Medulla oblongata (tissue), 1 donor: ENCODE measurements at regions not wholly inside any gene's neighbourhood (a gene's known extent, or its start where the extent isn't known, plus 50 kb on each side); places are given as distances from the start of the nearest gene placed in this dataset.
"Not testable (repeated sequence)": the region's sequence is repeated elsewhere in the genome, so short reads cannot be mapped to it uniquely, and the experiment has no call there.

Experiments used
- DNase-seq: peaks from one replicate; pipeline ENCODE4 v3.0.0-alpha.2; 2015; ENCODE audit errors: extremely low spot score

DNA sequence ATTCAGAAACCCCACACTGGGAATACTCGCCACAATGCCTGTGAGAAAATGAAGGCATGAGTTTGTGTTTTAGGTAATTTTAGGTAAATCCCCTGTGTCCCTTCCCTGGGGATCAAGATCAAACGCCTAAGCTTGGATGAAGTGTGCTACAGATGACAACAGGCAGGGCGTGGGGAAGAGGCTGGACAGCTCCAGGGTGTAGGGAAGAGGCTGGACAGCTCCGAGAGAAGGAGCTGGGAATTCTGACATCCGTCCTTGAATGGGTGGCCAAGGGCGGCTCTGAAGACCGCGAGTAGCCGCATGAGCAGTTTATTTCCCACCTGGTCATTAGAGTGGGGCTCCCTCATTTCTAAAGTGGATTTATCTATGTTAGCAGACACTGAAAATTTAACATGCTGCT, 109.7 kb downstream of the RAMP3 start:
- no peak for DNase-seq

DNA sequence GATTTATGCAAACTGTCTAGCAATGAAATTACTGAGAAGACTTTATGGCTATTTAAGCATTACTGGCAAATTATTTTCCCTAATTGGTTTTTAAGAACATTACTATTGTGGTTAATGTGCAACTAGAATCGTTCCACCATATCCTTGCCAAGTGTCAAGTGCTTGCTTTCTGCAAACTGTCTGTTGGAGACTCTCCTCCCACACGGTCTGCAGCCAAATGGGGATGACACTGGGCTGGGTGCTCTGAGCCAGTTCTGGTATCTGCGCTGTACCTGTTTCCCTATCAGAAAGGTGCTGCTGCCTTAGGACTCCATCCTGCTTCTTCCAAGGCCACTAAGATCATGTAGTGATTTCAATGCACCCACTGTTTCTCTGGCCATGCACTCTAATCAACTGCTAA, 110.4 kb downstream of the RAMP3 start:
- DNase-seq, result no peak

DNA sequence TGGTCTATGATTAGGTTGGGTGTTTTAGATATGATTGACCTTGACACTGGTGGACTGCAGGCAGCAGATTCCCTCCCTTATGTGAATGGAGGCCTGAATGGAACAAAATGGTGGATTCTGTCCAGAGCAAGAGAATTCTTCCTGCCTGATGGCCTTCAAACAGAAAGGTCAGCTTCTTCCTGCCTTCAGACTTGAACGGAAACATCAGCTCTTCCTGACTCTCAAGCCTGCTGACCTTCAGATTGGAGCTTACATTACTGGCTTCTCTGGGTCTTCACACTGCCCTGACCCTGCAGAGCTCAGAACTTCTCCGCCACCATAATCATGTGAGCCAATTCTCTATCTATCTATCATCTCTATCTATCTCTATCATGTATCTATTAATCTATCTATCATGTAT, 111.6 kb downstream of the RAMP3 start:
- no peak for DNase-seq

DNA sequence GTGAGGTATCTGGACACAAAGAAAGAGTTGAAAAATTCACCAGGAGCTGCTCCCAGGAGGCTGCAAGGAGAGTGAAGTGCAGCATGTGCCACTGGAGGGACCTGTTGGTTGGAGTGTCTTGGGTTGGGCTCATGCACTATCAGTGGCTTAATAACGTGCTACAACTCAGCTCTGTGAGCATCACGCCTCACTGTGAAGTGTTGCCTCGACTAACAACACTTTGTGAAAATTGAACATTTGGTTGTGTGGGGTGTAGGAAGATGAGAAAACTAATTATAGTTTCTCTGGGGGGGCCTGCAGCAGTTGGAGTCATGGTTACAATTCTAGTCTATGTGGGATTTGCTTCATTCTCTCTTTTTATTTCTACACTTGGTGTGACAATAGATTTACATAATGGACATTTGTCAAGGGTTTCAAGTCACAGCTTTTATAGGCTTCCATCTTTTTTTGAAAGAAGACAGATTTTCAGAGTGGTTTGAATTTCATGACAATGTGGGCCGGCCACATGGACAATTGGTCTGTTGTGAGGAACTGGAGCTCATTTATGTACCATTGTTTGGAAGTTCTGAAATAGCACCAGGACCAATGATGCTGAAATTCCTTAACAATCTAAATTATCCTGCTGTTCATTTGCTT, 121.3 kb downstream of the RAMP3 start:
- peak; percentile 13 for DNase-seq

DNA sequence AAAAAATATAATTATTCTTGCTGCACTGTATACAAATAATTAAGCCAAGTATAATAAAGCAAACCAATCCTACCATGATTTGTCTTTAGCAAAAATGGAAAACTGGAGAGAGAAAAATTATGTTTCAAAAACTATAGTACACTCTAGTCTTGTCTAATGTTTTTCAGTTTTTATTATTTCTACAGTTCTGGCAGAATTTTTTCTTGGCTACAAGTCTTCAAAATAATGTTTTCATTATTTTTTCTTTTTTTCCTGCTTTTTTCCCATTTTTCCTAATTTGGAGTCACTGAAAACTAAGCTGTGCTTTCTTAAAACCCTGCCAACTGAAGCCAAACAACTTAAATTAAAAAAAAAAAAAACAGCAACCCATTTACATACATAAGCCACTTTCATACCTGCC, 132.0 kb downstream of the RAMP3 start:
- DNase-seq, result not testable (repeated sequence)

DNA sequence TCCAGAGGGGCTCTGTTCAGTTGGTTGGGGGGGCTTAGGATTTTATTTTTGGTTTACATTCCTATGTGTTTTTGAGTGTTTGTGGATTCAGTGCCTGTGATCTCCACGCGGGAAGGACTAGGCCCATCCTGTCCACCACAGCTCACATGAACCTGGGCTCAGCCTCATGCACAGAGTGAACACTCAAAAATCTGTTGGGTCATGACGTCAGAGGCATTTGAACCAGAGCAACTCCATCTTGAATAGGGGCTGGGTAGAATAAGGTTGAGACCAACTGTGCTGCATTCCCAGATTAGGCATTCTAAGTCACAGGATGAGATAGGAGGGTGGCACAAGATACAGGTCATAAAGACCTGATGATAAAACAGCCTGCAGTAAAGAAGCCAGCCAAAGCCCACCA, 133.3 kb downstream of the RAMP3 start:
- DNase-seq, result no peak

DNA sequence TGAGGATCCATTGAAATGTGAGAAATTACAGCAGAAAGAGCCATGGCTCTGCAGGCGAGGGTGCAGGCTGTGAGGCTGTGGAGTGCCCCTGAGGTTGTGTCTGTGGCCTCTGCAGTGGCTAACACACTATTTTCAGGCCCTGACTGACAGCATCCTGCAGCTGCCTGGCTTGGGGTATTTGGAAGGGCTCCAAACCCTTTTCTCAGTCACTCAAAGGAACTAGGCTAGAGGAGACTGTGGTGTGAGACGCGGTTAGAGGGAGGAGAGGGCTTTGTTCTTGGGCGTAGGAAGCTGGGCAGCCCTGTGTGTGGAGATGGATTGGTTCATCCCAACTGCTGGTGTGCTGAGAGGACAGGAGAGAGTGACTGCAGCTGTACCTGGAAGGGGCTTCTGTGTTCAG, 134.9 kb downstream of the RAMP3 start:
- no peak for DNase-seq

DNA sequence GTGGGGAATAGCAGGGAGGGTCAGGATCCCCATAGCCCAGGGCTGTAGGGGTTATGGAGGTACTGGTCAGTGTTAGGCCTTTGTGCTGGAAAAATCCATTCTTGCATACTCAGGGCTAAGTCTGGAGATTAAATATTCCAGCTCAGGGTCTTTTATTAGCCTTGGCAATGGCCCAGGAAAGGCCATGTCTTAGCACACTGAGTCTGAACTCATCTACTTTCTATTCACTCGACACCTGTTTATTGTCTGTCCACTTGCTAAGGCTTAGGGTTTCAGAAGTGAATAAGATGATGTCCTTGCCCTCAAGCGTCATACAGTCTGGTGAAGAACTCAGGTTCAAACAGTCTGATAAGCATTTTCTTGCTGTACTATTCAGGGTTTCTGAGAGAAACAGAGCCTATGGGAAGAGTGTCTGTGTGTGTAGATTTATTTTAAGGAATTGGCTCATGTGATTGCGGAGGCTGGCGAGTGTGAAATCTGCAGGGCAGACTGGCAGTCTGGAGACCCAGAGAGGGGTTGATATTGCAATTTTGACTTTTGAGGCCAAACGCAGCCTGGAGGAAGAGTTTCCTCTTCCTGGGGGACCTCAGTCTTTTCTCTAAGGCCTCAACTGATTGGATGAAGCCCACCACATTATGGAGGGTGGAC, 135.8 kb downstream of the RAMP3 start:
- no peak for DNase-seq

DNA sequence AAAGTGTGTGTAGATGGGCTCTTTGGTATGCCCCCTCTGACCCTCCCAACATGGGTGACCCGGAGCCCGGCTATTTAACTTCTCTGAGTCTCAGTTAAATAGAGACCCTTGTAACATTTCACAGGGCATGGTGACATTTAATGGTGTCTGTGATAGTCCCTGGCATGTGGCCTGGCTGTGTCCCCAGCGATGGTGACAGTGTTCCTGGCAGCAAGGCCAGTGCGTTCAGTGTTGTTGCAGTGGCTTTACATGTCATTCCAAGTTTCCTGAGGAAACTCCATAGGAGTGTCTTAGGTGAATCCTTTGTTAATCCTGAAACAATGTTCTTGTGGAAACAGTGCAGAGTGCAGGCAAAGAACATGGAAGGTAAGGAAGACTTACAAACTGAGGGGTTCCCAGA, 137.0 kb downstream of the RAMP3 start:
- DNase-seq, result no peak

DNA sequence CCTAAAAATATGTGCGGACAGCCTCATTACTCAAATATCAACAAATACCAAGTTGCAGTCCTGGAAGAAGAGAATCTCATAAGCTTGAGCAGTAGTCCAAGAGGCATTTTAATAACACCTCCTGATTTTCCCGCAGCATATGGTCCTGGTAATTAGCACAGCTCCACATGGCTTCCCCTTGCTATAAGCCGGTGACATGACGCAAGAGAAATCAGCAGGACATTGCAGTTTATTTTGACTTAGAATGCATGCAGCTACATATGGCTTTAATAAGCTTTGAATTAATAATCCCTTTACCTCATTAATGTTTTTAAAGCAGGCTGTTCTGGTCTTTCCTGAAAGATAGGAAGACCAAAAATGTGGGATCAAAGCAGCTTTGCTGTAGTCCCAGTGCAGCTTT, 137.6 kb downstream of the RAMP3 start:
- DNase-seq, result no peak

DNA sequence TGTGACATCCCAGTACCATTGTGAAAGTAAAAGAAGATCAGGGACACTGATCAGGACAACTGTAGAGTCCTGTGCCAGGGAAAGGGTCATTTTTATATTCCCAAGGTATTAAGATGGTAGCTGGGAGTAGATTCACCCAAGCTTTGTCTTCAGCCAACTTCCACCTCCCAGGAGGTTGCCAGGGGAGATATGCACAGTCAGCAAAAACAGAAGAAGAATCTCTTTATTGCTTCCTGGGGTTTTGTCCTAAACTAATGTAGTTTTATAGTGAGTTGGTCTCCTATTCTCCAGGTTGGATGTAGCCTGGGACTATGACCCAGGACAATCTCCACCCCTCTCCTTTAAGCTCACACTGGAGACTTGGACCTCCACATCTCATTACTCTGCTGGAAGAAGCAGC, 139.2 kb downstream of the RAMP3 start:
- no peak for DNase-seq

DNA sequence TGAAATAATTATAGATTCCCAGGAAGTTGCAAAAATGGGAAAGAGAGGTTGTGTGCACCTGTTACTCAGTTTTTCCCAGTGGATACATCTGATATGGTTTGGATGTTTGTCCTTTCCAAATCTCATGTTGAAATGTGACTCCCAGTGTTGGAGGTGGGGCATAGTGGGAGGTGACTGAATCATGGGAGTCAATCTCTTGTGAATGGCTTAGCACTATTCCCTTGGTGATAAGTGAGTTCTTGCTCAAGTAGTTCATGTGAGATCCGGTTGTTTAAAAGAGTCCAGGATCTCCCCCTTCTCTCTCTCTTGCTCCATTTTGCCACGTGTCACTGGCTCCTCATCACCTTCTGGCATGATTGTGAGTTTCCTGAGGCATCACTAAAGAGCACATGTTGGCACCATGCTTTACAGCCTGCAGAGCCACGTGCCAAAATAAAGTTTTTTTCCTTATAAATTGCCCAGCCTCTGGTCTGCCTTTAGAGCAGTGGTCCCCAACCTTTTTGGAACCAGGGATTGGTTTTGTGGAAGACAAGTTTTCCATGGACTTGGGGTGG, 149.2 kb downstream of the RAMP3 start:
- DNase-seq, result no peak

DNA sequence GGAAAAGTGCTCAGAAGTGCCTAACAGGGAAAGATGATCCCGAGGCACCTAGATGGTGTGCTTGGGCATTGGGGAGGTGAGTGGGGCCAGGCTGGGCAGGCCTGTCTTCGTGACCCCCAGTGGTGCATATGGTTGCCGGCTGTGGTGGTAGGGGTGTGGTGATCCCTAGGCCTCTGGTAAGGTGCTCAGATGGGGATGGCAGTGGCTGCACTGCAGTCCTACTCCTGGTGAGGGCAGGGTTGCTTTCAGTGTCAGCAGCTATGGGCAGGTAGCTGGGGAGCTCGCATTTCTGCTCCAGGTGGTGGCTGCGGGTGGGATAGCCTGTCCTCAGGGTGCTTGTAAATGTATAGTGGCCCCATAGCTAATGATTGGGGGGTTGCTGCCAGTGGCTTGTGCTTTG, 154.0 kb downstream of the RAMP3 start:
- no peak for DNase-seq

DNA sequence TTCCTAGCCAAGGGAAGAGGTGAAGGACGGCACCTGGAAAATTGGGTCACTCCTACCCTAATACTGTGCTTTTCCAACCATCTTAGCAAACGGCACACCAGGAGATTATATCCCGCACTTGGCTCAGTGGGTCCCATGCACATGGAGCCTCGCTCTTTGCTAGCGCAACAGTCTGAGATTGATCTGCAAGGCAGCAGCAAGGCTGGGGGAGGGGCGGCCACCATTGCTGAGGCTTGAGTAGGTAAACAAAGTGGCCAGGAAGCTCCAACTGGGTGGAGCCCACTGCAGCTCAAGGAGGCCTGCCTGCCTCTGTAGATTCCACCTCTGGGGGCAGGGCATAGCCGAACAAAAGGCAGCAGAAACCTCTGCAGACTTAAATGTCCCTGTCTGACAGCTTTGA, 157.9 kb downstream of the RAMP3 start:
- DNase-seq, result not testable (repeated sequence)

DNA sequence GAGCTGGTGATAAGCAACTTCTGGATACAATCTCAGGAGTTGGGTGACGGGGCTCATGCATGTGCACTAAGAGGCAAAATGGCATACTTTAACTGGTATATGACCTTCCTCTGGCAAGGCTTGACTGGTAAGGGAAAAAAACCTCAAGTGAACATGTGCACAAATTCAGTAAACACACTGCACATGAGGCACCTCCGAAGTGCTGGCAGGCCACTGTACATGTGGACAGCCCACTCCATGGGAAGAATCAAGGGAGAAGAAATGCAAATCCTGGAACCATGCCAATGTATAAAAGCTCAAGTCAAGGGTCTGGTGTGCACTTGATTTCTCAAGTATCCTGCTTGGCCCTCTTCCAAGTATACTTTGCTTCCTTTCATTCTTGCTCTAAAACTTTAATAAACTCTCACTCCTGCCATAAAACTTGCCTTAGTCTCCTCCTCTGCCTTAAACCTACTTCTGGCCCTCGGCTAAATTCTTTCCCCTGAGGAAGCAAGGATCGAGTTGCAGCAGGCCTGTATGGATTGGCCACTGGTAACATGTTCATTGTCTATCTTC, 167.2 kb downstream of the RAMP3 start:
- DNase-seq, result no peak

DNA sequence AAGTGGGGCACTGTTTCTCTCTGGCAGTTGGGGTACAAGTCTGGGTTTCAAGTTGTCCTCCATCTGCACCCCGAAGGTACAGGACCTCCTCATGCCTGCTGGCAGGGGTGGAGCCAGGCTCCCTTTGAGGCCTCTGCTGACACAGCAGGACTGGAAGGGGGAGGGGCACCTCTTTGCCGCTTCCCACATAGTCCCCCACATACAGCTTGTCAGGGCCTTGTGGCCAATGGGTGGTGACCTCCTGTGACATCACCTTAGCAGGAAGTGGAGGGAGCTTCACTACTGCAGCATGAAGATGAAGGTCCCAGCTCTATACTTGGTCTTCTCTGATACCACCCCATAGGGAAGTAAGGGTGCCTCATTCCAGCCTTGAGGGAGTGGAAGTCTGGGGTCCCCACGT, 167.8 kb downstream of the RAMP3 start:
- DNase-seq, result no peak

DNA sequence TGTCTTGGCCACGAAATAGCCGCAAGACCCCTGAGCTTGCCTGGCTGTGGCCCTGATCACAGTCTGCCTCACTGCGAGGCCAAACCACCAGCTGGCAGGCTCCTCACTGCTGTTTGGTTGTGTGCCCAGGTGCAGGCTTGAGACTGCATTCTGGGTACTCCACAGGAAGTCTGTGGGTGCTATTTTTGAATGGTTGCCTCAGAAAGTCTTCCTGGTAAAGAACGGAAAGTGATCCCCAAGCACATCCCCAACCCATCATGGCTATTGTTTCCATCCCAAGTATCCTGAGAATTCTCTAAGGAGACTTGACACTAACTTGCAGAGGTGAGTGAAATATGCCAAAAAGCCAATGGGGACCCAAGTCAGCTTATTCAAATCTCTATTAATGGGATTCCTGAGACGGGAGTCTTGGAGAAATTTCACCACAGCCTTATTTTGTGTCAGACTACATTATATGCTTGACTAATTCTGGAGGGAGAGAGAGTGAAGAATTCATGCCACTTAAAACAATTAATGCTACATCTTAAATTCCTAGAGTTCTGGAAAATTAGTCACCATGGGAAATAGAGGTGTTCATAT, 170.9 kb downstream of the RAMP3 start:
- DNase-seq, result no peak

DNA sequence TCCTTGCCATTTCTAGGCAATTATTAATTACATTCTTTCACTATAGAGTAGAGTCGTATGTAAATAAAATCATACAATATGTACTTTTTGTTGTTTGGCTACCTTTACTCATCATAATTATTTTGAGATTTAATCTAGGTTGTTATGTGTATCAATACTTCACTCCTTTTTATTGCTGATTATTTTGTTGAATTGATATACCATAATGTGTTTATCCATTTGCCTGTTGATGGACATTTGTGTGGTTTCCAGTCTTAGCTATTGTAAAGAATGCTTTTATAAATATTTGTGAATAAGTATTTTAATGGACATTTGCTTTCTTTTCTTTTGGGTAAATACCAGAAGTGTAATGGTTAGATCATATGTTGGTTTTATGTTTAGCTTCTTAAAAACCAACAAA, 174.0 kb downstream of the RAMP3 start:
- DNase-seq, result no peak

DNA sequence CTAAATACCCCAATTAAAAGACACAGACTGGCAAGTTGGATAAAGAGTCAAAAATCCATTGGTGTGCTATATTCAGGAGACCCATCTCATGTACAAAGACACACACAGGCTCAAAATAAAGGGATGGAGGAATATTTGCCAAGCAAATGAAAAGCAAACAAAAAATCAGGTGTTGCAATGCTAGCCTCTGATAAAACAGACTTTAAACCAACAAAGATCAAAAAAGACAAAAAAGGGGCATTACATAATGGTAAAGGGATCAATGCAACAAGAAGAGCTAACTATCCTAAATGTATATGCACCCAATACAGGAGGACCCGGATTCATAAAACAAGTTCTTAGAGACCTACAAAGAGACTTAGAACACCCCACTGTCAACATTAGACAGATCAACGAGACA, 177.4 kb downstream of the RAMP3 start:
- not testable (repeated sequence) for DNase-seq

DNA sequence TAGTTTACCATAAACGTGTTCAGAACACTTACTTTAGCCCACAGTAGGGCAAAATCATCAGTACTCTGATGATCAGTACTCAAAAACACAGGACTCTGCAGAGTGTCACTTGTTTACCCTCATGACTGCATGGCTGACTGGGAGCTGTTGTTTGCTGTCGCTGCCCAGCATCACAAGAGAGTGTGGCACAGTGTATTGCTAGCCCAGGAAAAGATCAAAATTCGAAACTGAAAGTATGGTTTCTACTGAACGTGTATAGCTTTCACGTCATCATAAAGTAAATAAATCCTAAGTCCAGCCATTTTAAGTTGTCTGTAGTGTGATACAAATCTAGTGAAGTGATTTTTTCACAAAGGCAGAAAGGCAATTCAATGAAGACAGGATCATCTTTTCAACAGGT, 184.6 kb downstream of the RAMP3 start:
- no peak for DNase-seq

DNA sequence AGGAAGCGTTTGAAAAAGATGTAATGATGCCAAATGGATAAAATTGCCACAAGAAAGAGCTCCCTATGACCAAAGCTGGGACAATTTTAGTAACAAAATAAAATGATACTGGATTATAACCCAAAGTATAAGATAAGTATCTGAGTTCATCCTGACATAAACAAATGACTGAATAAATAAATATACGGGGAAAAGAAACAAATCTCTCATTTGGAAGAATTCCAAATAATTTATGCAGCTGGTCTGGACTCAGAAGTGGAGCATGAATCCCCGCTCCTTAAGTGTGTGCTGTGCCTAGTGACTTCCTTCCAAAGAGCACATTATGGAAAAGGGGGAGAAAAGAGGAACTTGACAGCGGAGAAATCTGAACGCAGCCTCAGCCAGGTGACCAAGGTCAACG, 186.2 kb downstream of the RAMP3 start:
- no peak for DNase-seq

DNA sequence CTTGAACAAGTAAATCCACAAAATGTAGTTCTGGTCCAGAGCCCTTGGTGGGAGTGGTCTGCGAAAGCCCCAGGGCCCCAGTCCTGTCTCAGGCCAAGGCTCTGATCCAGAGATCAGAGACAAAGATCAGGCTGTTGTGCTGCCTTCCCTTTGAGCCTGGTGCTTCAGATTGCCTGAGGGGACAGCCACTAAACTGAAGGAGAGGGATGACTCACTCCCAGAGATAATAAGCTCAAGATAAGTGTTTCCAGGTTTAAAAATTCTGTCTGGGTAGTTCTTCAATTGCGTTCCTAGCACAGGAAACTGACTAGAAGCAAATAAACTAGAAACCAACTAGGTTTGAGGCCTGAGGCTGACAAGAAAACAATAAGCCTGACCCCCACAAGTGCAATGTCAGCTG, 190.2 kb downstream of the RAMP3 start:
- no peak for DNase-seq

DNA sequence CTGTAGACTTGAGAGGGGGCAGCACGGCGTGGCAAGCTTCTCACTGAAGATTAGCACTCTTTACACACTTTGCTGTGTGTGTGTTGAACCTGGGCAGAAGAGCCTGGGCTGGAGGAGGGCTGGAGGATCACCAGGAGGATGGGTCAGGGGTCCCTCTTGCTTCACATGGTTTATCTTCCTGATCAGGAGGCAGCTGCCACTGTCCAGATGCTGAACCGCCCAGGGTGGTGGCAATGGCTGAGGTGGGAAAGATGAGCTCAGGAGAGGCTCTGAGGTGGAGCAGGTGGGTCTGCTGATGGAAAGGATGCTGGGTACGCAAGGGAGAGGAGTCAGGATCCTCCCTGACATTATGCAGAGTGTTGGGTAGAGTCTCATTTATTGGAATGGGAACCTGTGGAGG, 191.5 kb downstream of the RAMP3 start:
- DNase-seq, result no peak
